GM19452 (cell line): ENCODE measurements at regions not wholly inside any gene's neighbourhood (a gene's known extent, or its start where the extent isn't known, plus 50 kb on each side); places are given as distances from the start of the nearest gene placed in this dataset.
"Not testable (repeated sequence)": the region's sequence is repeated elsewhere in the genome, so short reads cannot be mapped to it uniquely, and the experiment has no call there.

Experiments used
- ATAC-seq: cut with Tn5 transposase; IDR thresholded peaks from one replicate; pipeline ENCODE4 v1.9.1; 2021; ENCODE audit not compliant: unreplicated experiment

DNA sequence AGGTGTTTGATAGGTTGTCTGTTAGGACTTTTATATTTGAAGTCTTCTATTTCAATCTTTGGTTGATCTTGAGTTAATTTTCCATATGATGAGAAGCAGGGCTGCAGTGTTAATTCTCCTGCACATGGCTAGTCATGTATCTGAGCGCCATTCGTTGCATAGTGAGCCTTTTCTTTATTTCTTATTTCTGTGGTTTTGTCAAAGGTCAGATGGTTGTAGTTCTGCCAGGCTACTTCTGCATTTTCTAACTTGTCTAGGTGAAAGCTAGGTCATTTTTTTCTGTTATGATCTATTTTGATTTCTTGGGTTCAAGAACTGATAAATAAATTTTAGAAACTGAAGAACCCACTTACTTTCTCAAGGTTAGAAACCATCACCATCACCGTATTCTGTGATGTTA is 56.7 kb downstream of the CCDC74A start:
- no peak for ATAC-seq

DNA sequence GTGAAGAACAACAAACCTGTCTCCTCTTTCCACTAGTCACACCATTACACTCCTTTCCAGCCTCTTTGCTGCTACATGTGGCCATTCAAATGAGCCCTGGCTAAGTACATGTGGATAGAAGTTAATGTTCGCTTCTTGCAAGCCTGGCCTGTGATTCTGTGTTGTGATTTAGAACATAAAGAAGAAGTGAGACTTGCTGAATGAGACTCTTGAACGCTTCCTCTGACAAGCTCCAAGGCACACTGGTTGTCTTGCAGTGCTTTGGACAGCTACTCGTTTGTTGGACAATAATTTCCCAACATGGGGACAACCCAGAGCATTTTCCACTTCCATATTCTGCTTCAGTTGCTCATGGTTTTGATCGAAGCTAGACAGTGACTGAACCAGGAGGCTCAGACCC is 57.3 kb downstream of the CCDC74A start:
- peak; percentile 52 for ATAC-seq

DNA sequence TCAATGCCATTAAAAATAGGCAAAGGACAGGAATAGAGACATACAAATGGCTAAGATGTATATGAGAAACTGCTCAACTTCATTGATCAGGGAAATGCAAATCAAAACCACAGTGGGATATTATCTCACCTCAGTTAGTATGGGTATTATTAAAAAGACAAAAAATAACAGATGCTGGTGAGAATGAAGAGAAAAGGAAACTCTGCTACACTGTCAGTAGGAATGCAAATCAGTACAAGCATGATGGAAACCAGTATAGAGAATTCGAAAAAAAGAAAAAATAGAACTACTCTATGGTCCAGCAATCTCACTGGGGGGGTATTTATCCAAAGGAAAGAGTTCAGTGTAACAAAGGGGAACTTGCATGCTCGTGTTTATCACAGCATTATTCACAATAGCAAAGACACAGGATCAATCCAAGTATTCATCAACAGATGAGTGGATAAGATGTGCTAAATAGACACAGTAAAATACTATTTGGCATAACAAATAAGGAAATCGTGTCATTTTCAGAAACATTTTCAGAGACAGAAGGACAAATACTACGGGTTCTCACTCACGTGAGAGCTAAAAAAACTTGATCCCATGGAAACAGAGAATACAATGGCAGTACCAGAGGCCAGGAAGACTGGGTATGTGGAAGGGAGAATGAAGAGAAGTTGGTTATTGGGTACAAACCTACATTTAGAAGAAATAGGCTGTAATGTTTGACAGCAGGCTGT is 60.6 kb downstream of the CCDC74A start:
- ATAC-seq = peak; percentile 74

DNA sequence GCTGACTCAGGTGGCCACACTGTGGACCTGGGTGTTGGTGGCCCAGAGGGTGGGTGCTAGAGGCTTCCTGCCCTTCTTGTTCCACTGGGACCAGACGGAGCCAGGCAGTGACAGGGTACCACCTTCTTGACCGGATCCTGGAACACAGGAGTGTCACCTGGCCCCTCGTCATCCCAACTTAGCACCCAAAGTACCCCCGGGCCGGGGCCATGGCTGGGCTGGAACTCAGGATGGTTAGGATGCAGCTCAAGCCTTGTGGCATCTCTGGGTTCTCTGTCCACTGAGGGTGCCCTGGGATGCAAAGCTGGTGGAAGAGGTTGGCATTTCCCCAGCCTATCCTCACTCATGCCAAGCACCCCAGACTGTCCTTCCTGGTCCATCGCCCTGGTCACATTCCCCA is 61.4 kb downstream of the CCDC74A start:
- ATAC-seq = not testable (repeated sequence)

DNA sequence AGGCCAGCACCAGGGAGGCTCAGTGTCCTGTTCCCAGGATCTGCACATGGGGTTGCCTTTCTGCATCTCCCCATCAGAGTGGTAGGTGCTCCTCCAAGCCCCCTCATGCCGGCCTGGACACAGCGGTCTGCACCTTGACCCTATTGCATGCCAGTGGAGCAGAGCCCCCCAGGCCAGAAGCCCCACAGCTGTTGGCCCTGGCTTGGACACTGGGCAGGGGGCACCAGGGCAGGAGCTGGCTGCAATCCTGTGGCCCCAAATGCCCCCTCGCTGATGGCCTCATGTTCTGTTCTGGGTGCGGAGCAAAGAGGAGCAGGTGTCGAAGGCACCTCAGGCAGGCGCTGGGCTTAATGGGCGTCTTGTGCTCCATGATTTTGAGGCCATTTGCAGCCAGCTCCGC is 62.7 kb downstream of the CCDC74A start:
- ATAC-seq = no peak

DNA sequence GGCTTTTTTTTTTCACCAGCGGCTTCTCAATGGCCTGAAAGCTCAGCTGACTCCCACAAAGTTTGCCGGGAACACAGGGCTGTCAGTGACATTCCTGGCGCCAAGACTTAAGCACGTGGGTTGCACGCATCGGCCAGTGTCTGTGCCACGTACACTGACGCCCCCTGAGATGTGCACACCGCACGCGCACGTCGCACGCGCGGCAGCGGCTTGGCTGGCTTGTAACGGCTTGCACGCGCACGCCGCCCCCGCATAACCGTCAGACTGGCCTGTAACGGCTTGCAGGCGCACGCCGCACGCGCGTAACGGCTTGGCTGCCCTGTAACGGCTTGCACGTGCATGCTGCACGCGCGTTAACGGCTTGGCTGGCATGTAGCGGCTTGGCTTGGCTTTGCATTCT is 63.2 kb downstream of the CCDC74A start:
- ATAC-seq = no peak

DNA sequence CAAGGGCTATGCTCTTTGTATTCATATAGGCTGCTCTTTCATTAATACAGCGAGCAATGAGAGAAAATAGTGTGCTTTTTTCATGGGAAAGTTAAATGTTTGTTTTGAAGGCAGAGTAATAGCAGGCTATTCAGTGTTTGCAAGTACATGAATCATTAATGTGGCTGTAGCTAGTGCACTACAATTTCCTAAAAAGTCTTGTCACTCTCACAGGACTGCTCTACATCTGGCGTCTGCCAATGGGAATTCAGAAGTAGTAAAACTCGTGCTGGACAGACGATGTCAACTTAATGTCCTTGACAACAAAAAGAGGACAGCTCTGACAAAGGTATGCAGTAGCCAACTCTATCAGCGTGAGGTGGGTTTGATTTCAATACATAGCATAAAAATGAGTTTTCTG is 68.9 kb downstream of the CCDC74A start:
- not testable (repeated sequence) for ATAC-seq

DNA sequence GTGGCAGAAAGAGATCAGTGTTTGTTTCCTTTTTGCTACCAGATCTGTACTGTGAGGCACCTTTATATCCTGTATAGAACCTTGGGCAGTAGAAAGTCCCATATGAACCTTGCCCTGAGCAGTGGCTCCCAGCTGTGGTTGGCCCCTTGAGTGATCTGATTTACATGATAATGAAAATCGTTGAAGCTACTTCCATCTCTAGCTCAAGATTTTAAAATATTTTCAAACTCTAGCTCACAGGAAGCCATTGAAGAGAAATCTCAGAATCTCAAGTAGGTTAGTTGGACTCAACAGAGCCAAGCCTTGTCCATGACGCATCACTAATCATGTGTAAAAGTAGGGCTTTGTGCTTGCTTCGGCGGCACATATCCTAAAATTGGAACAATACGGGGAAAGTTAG is 74.8 kb downstream of the CCDC74A start:
- ATAC-seq = not testable (repeated sequence)

DNA sequence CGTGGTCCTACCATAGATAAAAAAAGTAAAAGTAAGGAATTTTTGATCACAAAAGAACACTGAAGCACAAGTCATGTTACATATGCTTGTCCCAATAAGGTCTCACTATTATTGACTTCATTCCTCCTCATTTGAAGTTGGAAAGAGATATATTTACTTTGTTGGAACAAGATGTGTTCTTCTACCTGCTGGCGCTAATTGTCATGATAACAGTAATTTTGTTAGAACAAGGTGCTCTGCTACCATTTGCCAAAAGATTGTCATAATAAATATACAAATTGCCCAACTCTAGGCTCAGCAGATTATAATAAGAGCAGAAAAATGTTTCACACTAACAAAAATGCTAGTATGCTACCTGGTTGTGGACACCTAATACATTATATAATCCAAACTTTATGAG is 77.0 kb downstream of the CCDC74A start:
- ATAC-seq = not testable (repeated sequence)

DNA sequence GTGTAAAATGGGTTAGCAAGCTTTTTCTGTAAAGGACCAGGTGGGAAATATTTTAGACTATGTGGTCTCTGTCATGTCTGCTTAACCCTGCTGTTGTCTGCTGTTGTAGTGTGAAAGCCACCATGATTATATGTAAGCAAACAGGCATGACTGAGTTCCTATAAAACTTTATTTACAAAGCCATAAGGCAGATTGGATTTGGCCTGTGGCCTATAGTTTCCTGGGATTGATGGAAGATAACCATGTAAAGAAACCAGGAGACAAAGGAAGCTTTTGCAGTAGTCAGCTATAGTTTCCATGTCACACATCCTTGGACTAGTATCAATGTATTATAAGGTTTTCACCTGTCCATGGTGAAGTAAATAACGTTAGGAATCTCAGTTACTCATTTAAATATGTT is 78.7 kb downstream of the CCDC74A start:
- ATAC-seq = not testable (repeated sequence)

DNA sequence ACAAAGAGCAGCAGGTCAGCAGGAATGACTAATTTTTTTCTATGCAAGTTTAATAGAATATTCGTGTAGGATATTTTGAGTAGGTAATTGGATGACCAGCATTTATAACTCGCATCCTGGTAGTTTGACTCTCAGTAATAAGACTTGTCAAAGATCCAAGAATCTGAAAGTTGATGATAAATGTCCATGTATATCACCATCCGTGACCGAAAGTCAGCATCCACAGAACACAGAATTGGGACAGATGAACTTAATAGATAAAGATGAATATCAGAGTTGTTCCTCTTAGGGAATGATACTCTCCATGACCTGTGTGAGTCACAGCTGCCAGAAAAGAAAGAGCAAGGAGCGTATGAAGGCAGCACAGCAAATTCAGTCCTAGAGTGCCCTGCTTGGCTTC is 79.4 kb downstream of the CCDC74A start:
- ATAC-seq = not testable (repeated sequence)

DNA sequence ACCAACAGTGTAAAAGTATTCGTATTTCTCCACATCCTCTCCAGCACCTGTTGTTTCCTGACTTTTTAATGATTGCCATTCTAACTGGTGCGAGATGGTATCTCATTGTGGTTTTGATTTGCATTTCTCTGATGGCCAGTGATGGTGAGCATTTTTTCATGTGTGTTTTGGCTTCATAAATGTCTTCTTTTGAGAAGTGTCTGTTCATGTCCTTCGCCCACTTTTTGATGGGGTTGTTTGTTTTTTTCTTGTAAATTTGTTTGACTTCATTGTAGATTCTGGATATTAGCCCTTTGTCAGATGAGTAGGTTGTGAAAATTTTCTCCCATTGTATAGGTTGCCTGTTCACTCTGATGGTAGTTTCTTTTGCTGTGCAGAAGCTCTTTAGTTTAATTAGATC is 86.9 kb downstream of the CCDC74A start:
- not testable (repeated sequence) for ATAC-seq

DNA sequence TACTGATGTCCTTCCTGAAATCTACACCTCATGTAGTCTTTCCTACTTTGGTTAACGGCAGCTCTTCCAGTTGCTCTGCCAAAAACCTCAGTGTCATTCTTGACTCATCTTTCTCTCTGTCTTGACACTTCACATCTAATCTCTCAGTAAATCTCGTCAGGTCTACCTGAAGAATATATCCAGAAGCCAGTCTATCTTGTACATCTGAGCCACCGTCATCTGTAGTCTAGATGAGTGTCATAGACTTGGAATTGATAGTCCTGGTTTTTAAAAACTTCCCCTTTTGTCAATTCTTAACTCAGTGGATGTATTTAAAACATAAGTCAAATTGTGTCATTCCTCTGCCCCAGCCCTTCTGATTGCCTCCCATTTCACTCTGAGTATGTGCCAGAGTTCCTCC is 90.6 kb downstream of the CCDC74A start:
- ATAC-seq = not testable (repeated sequence)

DNA sequence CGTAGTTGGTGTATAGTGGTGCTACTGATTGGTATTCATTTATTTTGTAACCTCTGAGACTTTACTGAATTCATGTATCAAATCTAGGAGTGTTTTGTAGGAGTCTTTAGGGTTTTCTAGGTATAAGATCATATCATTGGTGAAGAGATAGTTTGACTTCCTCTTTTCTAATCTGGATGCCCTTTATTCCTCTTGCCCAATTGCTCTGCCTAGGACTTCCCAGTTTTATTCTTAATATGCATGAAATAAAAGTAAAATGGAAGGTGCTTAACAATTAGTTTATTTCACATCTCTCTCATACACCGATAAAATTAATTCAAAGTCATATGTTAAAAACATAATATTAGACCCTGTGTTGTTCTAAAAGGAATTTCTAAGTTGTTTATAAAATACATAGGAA is 95.2 kb downstream of the CCDC74A start:
- not testable (repeated sequence) for ATAC-seq

DNA sequence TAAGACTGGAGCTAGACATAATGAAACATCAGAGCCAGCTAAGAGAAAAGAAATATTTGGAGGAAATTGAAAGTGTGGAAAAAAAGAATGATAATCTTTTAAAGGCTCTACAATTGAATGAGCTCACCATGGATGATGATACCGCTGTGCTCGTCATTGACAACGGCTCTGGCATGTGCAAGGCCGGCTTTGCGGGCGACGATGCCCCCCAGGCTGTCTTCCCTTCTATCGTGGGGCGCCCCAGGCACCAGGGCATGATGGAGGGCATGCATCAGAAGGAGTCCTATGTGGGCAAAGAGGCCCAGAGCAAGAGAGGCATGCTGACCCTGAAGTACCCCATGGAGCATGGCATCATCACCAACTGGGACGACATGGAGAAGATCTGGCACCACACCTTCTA is 98.3 kb downstream of the CCDC74A start:
- ATAC-seq = not testable (repeated sequence)

DNA sequence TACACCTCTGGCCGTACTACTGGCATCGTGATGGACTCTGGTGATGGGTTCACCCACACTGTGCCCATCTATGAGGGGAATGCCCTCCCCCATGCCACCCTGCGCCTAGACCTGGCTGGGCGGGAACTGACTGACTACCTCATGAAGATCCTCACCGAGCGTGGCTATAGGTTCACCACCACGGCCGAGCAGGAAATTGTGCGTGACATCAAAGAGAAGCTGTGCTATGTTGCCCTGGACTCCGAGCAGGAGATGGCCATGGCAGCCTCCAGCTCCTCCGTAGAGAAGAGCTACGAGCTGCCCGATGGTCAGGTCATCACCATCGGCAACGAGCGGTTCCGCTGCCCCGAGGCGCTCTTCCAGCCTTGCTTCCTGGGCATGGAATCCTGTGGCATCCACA is 98.9 kb downstream of the CCDC74A start:
- not testable (repeated sequence) for ATAC-seq

DNA sequence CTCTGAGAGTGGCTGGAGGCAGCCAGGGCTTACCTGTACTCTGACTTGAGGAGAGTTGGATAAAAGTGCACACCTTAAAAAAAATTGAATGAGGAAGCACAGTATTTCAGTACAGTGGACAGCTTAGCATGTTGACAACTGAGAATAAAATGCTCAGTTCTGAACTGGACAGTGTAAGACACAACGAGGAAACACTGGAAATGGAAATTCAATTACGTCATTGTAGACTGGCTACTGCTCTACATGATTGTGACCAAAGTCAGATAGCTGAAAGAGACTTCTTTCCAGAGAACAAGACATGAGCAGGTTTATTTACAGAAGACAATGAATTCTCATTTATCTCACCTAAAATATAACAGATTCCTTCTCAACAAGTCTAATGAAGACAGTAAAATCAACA is 100.1 kb downstream of the CCDC74A start:
- not testable (repeated sequence) for ATAC-seq

DNA sequence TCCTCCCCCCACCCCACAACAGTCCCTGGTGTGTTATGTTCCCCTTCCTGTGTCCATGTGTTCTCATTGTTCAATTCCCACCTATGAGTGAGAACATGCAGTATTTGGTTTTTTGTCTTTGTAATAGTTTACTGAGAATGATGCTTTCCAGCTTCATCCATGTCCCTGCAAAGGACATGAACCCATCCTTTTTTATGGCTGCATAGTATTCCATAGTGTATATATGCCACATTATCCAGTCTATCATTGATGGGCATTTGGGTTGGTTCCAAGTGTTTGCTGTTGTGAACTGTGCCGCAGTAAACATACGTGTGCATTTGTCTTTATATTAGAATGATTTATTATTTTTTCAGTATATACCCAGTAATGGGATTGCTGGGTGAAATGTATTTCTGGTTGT is 104.0 kb downstream of the CCDC74A start:
- not testable (repeated sequence) for ATAC-seq

DNA sequence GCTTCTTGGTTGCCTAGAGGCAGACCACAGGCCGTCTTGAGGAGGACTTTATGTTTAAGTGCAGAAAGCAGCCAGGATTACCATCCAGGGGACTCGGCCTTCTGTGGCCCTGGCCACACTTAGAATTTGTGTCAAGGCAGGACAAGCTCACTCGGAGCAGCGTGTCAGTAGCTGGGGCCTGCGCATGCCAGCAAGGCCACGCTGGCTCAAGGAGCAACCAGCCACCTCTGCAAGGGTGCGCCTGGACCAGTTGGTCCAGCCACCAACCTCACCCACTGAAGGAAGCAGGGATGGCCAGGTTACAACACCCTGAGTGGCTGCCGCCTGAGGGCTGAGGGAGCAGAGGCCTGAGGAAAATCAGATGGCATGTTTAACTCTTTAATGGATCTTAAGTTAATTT is 105.7 kb downstream of the CCDC74A start:
- not testable (repeated sequence) for ATAC-seq

DNA sequence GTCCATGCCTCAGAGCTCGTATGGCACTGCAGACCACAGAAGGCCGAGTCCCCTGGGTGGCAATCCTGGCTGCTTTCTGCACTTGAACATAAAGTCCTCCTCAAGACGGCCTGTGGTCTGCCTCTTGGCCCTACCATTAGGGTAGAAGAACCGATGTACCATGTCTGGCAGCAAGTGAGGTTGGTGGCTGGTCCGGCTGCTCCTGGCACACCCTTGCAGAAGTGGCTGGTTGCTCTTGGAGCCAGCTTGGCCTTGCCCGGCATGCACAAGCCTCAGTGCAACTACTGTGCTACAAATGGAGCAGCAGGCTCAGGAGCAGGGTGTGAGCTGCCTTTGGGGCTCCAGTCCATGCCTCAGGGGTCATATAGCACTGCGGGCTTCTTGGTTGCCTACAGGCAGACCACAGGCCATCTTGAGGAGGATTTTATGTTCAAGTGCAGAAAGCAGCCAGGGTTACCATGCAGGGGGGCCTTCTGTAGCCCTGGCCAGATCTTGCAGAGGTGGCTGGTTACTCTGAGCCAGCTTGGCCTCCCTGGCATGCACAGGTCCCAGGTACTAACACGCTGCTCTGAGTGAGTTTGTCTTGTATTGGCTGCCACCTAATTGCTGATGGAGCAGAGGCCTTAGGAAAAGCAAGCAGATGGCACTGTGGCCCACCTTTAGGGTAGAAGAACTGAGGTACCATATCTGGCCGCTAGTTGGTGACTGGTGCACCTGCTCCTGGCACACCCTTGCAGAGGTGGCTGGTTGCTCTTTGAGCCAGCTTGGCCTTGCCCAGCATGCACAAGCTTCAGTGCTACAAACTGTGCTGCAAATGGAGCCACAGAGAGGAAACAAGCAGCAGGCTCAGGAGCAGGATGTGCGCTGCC is 106.4 kb downstream of the CCDC74A start:
- not testable (repeated sequence) for ATAC-seq

DNA sequence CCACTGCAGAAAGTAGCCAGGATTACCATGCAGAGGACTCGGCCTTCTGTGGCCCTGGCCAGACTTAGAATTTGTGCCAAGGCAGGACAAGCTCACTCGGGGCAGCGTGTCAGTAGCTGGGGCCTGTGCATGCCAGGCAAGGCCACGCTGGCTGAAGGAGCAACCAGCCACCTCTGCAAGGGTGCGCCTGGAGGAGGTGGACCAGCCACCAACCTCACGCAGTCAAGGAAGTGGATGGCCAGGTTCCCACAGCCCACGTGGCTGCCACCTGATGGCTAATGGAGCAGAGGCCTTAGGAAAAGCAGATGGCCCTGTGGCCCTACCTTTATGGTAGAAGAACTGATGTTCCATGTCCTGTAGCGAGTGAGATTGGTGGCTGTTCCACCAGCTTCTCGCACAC is 107.9 kb downstream of the CCDC74A start:
- ATAC-seq = no peak

DNA sequence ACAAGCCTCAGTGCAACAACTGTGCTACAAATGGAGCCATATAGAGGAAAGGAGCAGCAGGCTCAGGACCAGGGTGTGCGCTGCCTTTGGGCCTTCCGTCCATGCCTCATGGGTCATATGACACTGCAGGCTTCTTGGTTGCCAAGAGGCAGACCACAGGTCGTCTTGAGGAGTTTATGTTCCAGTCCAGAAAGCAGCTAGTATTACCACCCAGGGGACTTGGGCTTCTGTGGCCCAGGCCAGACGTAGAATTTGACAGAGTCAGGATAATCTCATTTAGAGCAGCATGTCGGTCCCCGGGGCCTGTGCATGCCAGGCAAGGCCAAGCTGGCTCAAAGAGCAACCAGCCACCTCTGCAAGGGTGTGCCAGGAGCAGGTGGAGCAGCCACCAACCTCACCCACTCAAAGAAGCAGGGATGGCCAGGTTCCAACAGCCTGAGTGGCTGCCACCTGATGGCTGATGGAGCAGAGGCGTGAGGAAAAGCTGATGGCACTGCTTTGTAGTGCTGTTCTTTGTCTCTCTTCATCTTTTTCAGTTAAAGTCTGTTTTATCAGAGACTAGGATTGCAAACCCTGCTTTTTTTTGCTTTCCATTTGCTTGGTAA is 109.1 kb downstream of the CCDC74A start:
- not testable (repeated sequence) for ATAC-seq
